NOMO-1 treated with DMSO at 0.1 percent for 48 hours (cell line): ENCODE measurements at regions not wholly inside any gene's neighbourhood (a gene's known extent, or its start where the extent isn't known, plus 50 kb on each side); places are given as distances from the start of the nearest gene placed in this dataset.

Experiments
- DNase-seq: peaks from one replicate; lab custom pipeline; 2025; ENCODE audit not compliant: unreplicated experiment; lab: John Stamatoyannopoulos, UW

DNA sequence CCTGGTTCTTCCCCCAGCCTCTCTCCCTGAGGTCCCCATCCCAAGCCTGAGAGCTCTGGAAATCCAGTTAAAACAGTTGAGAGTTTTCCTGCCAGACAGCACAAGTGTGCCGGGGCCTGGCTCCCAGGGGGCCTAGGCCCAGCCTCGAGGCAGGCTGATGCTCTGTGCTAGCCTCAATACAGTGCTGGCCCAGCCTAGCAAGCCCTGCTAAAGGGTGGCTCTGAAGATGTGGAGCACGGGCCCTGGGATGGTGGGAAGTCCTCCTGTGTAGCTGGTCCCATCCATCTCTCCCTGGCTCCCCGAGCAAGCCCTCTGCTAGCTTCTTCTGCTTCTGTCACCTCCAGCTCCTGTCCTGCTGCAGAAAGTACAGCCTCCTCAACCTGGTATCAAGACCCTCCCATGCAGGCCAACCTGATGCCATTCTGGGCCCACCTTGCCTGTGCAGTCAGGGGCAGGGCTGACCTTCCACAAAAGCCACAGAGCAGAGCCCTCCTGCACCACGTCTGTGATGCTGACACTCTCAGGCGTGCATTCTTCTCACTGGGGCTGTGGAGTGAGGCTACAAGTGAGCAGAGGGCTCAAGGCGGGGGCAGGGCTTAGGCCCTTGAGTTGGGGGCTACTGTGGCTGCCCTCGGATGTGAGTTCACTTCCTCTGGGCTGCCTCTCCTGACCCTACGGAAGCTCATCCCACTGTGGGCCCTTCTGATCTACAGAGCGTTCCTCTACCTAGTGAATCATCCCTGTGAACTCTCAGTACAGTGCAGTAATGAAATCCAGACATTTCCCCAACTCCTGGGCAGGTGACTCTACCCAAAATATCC lies 60.1 kb upstream of the LAPTM4A start:
- DNase-seq = no peak

- DNase-seq = no peak
These were observed 59.4 kb upstream of the LAPTM4A start for GRCh38 chr2:20110876-20111275.

DNA sequence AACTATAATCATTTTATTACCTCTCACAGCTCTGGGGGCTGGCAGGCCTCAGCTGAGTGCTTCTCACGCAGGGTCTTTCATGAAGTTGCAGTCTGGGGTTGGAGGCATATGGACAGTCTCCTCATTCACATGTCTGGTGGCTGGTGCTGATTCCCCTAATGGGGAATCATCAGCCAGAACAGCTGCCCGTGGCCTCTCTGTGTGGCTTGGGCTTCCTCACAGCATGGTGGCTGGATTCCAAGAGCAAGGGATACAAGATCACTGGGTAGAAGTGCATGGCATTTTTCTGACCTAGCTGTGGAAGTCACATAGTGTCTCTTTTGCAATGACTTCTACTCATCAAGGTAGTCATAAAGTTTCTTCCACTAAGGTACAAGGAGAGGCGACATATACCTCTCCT lies 59.0 kb upstream of the LAPTM4A start:
- no peak for DNase-seq

- DNase-seq = peak; percentile 25
These were observed 57.4 kb upstream of the LAPTM4A start for GRCh38 chr2:20108655-20109396.

DNA sequence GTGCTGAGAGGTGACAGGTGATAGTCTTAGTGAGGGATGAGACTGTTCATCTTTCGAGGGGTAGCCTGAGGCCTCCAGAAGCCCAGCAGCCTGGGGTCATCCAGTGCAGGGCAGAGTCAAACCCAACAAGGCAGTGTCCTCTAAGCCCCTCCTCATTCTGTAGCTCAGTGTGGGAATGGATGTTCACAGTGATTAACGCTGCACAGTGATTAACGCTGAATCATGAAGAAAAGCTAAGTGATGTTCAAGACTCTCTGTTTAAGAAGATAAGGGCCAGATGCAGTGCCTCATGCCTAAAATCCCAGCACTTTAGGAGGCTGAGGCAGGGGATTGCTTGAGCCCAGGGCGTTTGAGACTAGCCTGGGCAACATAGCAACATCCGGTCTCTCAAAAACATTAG lies 56.3 kb upstream of the LAPTM4A start:
- DNase-seq = no peak

GRCh38 chr2:20107352-20107751 lies 55.9 kb upstream of the LAPTM4A start:
- DNase-seq = no peak

DNA sequence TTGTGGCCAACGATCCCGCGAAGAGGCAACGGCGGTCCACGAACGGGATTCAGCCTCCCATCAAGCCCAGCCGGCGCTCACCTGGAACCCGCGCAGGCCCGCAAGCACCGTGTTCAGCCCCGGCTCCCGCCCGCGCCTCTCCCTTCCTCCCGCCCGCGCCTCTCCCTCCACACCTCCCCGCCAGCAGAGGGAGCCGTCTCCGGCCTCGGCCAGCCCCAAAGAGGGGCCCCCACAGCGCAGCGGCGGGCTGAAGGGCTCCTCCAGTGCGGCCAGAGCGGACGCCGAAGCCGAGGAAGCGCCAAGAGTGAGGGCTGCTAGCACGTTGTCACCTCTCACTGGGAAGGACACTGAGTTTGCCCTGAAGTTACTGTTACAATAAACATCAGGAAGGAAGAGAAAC lies 55.3 kb upstream of the LAPTM4A start:
- DNase-seq = no peak

- peak; percentile 5 for DNase-seq
These were observed 53.6 kb upstream of the LAPTM4A start for GRCh38 chr2:20104900-20105545.

GRCh38 chr2:20103530-20103929 lies 52.1 kb upstream of the LAPTM4A start:
- DNase-seq = peak; percentile 8
